Transverse colon (tissue), 3 donors: ENCODE measurements at regions not wholly inside any gene's neighbourhood (a gene's known extent, or its start where the extent isn't known, plus 50 kb on each side); places are given as distances from the start of the nearest gene placed in this dataset.

ENCODE experiments used
- POLR2A ChIP-seq: fragments of 450-650 bp; IDR thresholded peaks from one replicate; pipeline ENCODE4 v1.6.1; 2016; ENCODE audit warnings: antibody characterized with exemption, mild to moderate bottlenecking, moderate library complexity
- TF ChIP-seq, protein P1 (sequence below), 5 experiments: fragments of 200-600 bp in 3 of 5; fragments of 450-650 bp in 2 of 5; sonication (generic) in 3 of 5; IDR thresholded peaks; 1 replicate in 2 of 5; 2 replicates in 3 of 5; pipeline ENCODE4 v1.5.1; 2016 to 2017; ENCODE audit warnings: antibody characterized with exemption in 5 of 5, inconsistent platforms in 3 of 5, mild to moderate bottlenecking in 2 of 5, moderate library complexity in 1 of 5

DNA sequence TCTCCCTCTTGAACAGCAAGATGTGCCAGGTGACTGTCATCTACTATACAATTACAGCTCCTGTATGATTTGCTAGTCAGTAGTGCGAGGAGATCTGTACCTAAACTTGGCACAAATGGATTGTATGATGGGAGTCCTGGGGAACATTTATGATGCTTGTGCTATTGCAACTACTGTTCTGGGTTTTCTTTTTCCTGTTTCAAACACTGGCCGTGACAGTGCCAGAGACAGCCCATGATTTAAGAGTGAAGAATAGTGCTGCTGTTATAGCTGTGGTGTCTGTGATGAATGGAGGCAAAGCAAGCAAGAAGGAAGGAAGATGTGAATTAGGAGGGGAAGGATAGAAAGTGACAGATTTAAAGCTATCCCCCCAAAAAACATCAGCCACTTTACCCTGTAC, 1868.9 kb downstream of the PCDH7 start:
- TF ChIP-seq, protein P1, sequence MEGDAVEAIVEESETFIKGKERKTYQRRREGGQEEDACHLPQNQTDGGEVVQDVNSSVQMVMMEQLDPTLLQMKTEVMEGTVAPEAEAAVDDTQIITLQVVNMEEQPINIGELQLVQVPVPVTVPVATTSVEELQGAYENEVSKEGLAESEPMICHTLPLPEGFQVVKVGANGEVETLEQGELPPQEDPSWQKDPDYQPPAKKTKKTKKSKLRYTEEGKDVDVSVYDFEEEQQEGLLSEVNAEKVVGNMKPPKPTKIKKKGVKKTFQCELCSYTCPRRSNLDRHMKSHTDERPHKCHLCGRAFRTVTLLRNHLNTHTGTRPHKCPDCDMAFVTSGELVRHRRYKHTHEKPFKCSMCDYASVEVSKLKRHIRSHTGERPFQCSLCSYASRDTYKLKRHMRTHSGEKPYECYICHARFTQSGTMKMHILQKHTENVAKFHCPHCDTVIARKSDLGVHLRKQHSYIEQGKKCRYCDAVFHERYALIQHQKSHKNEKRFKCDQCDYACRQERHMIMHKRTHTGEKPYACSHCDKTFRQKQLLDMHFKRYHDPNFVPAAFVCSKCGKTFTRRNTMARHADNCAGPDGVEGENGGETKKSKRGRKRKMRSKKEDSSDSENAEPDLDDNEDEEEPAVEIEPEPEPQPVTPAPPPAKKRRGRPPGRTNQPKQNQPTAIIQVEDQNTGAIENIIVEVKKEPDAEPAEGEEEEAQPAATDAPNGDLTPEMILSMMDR (IDR thresholded peaks at IDR 0.05), result no peak
- TF ChIP-seq POLR2A, result no peak
